Lung microvascular endothelial cell (primary cell): ENCODE measurements at regions not wholly inside any gene's neighbourhood (a gene's known extent, or its start where the extent isn't known, plus 50 kb on each side); places are given as distances from the start of the nearest gene placed in this dataset.
"Not testable (repeated sequence)": the region's sequence is repeated elsewhere in the genome, so short reads cannot be mapped to it uniquely, and the experiment has no call there.

Source experiments
- DNase-seq, 2 donors: peaks; one replicate each; pipeline versions ENCODE4 v3.0.0 to v3.0.0-alpha.2; 2010; ENCODE audit warnings: low read depth in 2 of 2

DNA sequence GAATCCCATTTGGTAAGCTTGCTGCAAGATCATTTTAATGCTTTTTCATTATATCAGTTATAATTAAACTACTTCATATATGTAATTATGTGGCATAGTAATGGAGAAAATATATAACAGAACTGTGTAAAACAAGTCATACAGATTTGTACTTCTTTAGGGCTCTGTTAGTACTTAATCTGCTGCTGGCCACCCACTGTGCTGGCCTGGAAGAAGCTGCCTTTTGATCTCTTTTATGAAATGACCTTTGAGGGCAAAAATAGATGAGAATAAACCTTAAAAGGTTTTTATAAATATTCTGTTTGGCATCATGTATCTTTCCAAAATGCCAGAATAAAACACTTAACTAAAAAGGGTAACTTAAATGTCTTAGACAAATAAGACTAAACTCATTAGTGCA is 262.9 kb downstream of the ZIC1 start:
- DNase-seq, result no peak

GRCh38 chr3:147672436-147672835 is 263.3 kb downstream of the ZIC1 start:
- DNase-seq, result no peak

DNA sequence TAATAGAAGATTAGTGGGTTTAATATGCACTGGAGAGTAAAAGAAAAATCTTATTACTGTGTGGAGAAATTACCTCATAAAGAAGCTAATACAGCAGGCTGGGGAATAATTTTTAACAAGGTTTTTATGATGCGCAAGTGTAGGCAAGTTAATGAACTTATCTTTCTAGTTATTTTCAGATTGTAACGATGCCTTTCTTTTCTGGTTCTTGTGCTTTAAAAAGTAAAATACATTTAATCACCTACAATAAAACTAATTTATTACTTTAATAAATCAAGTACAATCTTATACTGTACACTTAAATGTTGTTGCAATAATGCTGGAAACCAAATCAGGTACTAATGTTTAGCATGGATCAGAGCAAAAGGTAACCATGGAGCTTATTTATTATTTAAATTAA is 266.6 kb downstream of the ZIC1 start:
- no peak for DNase-seq

DNA sequence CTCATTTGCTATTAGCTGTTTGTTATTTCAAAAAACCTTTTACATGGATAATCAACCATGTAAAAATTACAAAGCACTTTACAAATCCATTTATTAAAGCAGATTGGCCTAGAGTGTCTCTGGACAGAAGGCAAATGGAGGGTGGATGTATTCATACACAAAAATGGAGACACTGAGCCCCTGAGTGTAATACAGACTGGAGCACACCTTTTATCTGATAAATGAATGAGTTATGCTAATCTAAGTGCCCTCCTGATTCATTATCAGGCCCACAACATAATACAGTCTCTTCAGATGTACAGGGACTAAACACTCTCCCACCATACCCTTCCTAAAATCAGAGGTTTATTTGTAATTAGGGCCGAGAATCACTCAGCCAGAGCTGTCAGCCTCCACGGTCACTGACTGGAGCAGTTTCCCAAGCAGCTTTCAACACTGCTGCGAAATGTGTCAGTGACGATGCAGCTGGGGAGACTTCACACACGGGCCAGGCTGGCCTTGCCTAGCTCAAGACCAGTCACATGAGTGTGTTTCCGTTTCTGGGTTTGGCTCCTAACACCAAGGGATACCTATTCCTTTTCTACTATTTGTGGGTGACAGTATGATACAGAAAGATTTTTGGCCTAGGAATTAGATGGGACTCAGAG is 271.8 kb downstream of the ZIC1 start:
- DNase-seq, result peak in 1 of 2 donors; percentile 1

- DNase-seq, result no peak
Observed at GRCh38 chr3:147688868-147689267, 279.7 kb downstream of the ZIC1 start.

- DNase-seq, result peak in 1 of 2 donors; percentile 19
Observed at GRCh38 chr3:147699175-147699838, 290.1 kb downstream of the ZIC1 start.

DNA sequence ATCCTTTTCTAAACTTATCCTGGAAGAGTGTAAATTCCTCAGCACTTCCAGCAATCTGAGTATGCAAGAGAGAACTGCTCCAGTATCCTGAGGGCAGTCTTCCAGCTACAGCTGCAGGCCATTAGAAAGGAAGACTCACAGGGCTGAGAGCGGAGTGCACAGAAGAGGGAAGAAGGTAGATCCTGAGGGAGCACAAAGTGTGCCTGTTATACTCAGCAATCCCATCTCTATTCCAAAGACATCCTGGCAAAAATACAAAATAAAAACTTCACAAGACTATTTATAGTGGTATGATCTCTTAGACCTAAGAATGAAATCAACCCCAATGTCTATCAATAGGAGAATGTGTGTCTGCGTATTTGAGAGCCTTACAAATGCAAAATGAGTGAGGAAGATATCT is 292.0 kb downstream of the ZIC1 start:
- DNase-seq, result no peak

GRCh38 chr3:147702509-147702908 is 293.3 kb downstream of the ZIC1 start:
- DNase-seq, result no peak

- DNase-seq, result no peak
Observed at GRCh38 chr3:147705651-147706051, 296.5 kb downstream of the ZIC1 start.

DNA sequence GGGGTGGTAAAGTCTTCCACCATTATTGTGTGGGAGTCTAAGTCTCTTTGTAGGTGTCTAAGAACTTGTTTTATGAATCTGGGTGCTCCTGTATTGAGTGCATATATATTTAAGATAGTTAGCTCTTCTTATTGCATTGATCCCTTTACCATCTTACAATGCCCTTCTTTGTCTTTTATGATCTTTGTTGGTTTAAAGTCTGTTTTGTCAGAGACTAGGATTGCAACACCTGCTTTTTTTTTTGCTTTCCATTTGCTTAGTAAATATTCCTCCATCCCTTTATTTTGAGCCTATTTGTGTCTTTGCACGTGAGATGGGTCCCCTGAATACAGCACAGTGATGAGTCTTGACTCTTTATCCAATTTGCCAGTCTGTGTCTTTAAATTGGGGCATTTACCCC is 301.6 kb downstream of the ZIC1 start:
- not testable (repeated sequence) for DNase-seq

GRCh38 chr3:147712357-147712756 is 303.2 kb downstream of the ZIC1 start:
- DNase-seq, result no peak

DNA sequence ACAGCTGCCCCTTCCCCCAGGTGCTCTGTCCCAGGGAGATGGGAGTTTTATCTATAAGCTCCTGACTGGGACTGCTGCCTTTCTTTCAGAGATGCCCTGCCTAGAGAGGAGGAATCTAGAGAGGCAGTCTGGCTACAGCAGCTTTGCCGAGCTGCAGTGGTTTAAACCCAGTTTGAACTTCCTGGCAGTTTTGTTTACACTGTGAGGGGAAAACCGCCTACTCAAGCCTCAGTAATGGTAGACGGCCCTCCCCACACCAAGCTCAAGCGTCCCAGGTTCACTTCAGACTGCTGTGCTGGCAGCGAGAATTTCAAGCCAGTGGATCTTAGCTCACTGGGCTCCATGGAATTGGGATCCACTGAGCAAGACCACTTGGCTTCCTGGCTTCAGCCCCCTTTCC is 303.6 kb downstream of the ZIC1 start:
- DNase-seq, result not testable (repeated sequence)

DNA sequence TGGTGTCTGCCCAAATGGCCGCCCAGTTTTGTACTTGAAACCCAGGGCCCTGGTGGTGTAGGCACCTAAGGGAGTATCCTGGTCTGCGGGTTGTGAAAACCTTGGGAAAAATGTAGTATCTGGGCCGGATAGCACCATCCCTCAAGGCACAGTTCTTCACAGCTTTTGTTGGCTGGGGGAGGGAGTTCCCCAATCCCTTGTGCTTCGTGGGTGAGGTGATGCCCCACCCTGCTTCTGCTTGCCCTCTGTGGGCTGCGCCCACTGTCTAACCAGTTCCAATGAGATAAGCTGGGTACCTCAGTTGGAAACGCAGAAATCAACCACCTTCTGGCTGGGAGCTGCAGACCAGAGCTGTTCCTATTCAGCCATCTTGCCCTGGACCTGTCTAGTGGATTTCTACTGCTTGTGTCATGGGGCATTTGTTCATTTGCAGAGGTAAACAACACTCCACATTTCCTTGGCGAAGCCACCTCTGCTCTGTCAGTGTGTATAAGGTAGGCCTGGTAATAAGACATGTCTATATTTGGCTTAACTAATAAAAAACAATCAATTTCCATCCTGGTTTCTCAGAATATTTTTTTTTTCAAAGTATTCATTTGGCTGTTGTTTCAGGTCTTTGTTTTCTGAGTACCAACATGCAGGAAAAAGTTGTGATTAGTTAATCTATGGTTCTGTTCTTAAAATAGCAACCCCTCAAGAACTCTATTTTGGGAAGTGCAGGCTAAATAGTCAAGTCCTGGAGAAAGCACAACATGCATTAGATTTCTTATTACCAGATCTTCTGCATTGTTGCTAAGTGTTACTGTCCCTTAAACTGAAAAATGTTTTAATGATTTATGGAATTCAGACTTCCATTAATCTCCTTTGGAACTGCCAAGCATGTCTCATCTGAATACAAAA is 304.3 kb downstream of the ZIC1 start:
- DNase-seq, result no peak

DNA sequence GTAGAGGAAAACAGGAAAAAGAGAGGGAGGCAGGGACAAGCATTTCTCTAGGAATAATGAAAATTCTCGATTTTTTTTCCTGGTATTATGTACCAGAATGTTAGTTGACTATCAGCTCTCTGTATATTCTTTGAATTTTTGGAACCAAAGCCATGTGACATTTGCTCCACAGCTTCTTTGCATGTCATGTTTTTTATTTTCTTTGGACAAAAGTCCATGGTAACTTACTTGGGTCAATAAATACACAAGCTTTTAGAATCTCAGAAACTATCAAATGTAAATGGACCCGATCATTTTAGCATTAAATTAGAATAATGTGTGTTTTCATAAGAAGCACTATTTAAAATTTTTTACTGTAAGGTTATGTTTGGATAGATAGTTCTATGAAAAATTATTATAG is 320.5 kb downstream of the ZIC1 start:
- DNase-seq, result no peak

DNA sequence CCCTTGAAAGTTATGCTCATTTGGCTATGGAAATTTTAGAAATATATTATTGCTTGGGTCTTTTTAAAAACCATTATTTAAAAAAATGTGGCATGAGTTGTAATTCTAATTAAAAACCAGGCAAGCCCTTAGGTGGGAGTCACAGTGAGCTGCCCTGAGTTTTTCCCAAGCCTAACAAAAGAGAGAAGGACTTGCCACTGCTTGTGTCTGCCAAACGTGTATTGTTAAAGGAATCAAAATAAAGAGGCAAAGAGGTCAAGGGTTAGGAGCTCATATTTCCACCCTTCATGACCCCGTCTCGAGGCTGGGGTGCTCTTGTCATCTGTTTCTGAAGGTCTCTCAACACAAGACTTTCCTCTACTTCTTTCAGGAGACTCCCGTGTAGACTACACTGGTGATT is 321.1 kb downstream of the ZIC1 start:
- no peak for DNase-seq

GRCh38 chr3:147733217-147733616 is 324.1 kb downstream of the ZIC1 start:
- no peak for DNase-seq

DNA sequence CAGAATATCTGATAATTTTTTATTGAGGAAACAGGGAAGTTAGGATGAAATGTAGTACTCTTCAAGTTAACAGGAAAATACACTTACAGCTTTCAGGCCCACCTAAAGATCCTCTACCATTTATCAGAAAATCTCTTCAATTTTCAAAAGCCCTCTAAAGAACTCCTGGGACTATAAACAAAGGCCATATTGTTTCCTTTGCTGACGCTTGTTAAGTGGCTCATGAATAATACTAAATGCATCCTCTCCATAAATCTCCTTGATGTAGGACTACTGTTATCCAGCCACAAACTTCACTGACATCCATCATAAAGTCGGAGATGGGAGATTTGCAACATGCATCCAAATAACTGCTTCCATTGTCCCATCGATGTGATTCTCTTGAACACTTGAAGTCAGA is 326.5 kb downstream of the ZIC1 start:
- DNase-seq, result no peak

- no peak for DNase-seq
Observed at GRCh38 chr3:147736226-147736625, 327.1 kb downstream of the ZIC1 start.

DNA sequence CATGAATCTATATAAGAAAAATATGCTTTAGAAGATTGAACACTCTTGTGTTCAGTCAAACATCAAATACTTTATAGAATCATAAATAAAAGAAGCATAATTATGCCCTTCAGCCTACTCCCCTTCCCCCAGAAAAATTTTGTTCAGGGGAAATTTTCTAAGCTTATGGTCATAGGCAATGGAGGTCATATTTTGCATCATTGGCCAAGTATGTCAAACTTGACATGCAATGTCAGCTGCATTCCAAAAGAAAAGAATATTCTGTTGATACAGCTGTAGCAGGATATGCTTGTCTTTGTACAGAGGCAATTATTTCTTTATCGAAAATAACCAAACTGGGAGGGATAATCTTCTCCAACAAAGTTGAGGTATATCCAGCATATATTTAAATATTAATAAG is 328.2 kb downstream of the ZIC1 start:
- no peak for DNase-seq

- DNase-seq, result no peak
Observed at GRCh38 chr3:147740928-147741327, 331.8 kb downstream of the ZIC1 start.

DNA sequence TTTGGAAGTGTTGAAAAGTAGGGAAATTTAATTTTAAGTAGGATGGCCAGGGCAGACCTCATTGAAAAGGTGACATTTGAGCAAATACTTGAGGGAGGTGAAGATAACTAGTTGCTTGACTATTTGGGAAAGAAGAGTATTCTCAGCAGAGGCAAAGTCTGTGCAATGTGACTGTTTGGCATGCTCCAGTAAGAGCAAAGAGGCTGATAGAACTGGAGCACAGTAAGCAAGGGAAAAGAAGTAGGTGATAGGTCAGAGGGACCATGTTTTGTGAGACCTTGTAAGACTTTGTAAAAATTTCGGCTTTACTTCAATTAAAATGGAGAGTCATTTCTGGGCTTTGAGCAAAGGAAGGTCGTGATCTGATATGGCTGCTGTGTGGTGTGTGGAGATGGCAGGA is 335.8 kb downstream of the ZIC1 start:
- DNase-seq, result no peak

DNA sequence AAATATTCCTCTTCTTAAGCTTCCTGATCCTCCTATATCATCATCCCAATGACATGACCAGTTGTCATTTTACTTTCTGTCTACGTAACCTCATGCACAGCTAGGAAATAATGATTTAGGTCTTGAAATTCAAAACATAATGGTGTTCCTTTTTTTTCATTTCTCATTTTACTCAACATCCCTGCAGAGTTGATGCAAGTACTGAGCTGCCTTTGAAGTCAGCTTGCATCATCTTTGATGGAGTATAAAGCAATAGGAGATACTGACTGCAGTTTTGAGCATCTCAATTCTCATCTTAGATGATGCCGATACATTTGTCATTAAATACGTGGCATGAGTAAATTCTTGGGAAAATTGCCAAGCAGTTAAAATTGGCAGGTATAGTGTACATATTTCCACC is 346.1 kb downstream of the ZIC1 start:
- DNase-seq, result no peak

- no peak for DNase-seq
Observed at GRCh38 chr3:147756476-147756875, 347.3 kb downstream of the ZIC1 start.
